ENCODE measurements at regions not wholly inside any gene's neighbourhood (a gene's known extent, or its start where the extent isn't known, plus 50 kb on each side); places are given as distances from the start of the nearest gene placed in this dataset.

- TF ChIP-seq CTCF (conservative IDR thresholded peaks at IDR 0.05; ENCODE audit: low read length): no peak
- no peak for TF ChIP-seq EZH2phosphoT487 (IDR thresholded peaks at IDR 0.05; ENCODE audit: borderline replicate concordance)
These were observed 206.4 kb upstream of the NCKAP5 start for GRCh38 chr2:133774654-133775015.

Data from Loucy (cell line).